PC-9 (cell line): ENCODE measurements at regions not wholly inside any gene's neighbourhood (a gene's known extent, or its start where the extent isn't known, plus 50 kb on each side); places are given as distances from the start of the nearest gene placed in this dataset.

ENCODE experiments used
- CTCF ChIP-seq: fragments of 200-600 bp; sonication (generic); conservative IDR thresholded peaks from 2 replicates; pipeline ENCODE4 v1.6.1; 2017; ENCODE audit warnings: mixed run types, antibody characterized with exemption, mild to moderate bottlenecking, moderate library complexity
- EZH2 ChIP-seq: fragments of 200-600 bp; sonication (generic); IDR thresholded peaks from 2 replicates; pipeline ENCODE4 v1.8.0; 2017; ENCODE audit warnings: antibody characterized with exemption, low read depth

- TF ChIP-seq CTCF (no peak), EZH2 (no peak)
Observed at GRCh38 chr7:68125168-68125567, 1128.5 kb downstream of the TYW1 start.
